A204.1 (cell line): ENCODE measurements at regions not wholly inside any gene's neighbourhood (a gene's known extent, or its start where the extent isn't known, plus 50 kb on each side); places are given as distances from the start of the nearest gene placed in this dataset.

Source experiments
- FAIRE-seq: peaks from 2 replicates; lab custom pipeline; 2012; peaks lifted over from hg19 to GRCh38; lab: Jason Lieb, UNC

DNA sequence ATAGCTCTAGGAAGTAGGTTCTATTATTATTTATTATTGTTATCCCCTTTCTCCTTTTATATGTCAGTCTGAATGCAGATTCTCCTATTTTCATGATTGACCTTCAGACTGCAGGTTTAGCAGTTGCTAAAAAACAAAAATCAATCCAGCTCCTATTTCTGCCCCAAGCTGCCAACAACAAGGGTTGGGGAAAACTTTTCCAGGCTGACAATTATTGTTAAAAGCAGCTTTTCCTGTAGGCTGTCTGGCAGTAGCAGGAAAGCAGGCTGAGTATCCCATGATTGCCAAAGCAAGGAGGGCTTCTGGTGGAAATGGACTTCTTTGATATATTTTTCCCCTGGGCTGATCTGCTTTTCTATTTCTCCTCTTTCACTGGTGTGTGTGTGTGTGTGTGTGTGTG, 78.0 kb upstream of the CTLA4 start:
- FAIRE-seq: no peak

GRCh38 chr2:203790134-203790852, 77.3 kb upstream of the CTLA4 start:
- FAIRE-seq: no peak

DNA sequence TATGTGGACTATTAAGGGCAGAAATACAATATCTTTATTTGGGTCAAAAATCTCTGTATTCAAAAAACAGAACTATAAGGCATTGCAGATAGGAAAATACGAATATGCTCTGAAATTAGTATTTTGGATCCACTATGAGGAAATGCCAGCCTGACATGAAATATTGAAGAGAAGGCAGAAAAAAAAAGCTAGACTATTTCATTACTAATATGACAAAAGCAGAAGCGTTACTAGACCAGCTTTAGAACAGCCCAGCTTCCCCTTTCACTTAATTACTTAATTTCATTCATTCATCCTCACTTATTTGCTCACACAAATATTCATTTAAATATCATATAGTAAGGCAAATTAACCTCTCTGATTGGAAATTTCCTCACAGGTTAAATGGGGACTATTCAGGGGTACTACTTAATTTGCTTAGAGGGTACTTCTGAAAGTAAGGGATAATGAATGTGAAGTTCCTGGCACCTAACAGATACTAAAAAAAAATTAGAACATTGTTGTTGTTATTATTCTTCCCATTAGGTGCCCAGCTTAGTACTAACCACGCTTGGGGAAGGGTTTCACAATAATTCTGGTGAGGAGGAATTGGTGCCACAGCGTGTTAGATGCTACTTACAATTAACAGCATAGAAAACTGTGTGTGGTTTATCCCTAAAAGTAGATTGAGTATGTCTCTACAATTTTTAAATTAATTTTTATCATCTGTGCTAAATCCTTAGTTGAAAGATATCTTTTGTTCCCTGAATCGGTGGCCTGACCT, 71.1 kb upstream of the CTLA4 start:
- no peak for FAIRE-seq

GRCh38 chr2:203797276-203797675, 70.3 kb upstream of the CTLA4 start:
- no peak for FAIRE-seq

- FAIRE-seq: no peak
Observed at GRCh38 chr2:203797712-203798111, 69.9 kb upstream of the CTLA4 start.

DNA sequence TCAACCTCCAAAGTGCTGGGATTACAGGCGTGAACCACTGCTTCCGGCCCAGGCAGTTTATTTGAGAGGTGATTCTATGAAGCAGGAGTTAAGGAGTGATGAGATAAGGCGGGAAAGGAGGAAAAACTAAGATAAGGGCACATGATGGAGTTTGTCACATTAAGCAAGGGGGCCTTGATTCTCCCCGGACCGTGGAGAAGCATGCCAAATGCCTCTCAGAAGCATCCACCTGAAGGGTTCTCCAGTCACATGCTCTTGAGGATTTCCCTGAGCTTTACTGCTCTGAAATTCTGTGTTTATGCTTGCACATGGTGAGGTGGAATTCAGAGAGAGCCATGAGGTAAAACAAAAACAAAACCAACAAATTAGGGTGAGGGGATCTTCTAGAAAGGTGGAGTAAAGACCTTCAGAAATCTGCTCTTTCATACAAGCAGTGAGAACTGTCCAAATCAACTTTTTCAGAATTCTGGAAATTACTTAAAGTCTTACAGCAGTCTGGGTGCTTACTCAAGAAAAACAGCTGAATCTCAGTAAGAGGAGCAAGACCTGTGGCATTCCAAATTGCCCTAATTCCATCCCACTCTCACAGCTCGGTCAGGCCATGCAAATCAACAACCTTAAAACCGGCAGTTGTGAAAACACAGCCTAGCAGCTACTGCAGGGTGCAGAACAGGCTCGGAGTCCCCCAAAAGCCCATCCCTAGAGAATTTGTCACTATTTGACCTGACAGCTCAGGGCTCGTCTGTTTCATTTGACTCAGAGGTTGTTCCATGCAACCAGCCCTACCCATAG, 69.1 kb upstream of the CTLA4 start:
- no peak for FAIRE-seq

GRCh38 chr2:203799908-203800307, 67.7 kb upstream of the CTLA4 start:
- no peak for FAIRE-seq

DNA sequence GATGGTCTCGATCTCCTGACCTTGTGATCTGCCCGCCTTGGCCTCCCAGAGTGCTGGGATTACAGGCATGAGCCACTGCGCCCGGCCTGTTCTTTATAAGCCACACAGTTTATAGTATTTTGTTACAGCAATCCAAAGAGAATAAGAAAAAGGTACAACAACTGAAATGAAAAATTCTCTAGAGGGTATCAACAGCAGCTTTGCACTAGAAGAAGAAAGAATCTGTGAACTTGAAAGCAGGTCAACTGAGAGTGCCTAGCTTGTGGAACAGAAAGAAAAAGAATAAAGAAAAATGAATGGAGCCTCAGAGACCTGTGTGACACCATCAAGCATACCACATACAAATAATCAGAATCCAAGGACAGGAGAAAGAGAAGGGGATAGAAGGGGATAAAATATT, 66.8 kb upstream of the CTLA4 start:
- FAIRE-seq: no peak

GRCh38 chr2:203802342-203803052, 65.1 kb upstream of the CTLA4 start:
- FAIRE-seq: no peak

DNA sequence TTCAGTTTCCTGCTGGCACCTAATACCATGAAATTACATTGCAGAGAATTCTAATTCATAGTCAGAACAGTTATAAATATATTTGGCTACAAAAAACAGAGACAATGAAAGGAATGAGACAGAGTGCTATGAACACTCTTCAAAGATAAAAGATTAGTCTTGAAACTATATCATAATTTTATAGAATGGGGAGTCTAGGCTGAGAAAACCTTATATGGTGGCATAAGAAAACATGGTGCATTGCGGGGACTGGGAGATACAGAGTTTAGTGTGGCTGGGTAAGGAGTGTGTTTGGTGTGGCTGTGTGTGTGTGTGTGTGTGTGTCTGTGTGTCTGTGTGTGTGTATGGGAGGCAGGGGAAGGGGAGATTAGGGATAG, 64.5 kb upstream of the CTLA4 start:
- no peak for FAIRE-seq

DNA sequence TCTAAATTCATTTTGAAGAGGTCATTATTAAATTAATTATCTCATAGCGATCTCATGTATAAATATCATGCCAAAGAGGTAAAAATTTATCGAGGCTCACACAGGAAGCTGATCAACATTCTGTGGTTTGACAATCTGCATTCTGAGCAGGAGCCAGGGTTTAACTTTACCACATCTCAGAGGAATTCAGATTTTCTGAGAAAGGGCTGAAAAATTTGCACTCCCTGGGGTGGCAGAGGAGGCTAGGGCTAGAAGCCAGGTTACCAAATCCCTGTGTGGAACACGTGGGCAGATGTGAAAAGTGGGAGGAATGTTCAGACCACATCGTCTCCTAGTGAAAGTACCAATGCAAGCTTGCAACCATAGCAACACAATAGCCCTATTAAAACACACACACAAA, 63.5 kb upstream of the CTLA4 start:
- FAIRE-seq: no peak

GRCh38 chr2:203804764-203805485, 62.6 kb upstream of the CTLA4 start:
- FAIRE-seq: no peak

DNA sequence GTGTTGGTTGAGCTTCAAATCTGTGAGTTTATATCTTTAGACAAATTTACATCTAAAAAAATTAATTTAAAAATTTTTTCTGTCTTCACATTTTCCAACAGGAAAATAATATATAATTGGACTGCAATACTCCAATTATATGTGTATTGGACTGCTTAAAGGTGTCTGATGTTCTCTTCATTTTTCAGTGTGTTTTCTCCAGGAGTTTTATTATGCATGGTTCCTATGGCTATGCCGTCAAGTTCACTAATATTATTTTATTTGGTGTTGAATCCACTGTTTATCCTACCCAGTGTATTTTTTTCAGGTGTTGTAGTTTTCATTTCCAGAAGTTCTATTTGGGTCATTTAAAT, 62.1 kb upstream of the CTLA4 start:
- FAIRE-seq: no peak

GRCh38 chr2:203806761-203807160, 60.8 kb upstream of the CTLA4 start:
- no peak for FAIRE-seq

GRCh38 chr2:203808046-203808750, 59.4 kb upstream of the CTLA4 start:
- FAIRE-seq: no peak

- no peak for FAIRE-seq
Observed at GRCh38 chr2:203809084-203809521, 58.5 kb upstream of the CTLA4 start.

DNA sequence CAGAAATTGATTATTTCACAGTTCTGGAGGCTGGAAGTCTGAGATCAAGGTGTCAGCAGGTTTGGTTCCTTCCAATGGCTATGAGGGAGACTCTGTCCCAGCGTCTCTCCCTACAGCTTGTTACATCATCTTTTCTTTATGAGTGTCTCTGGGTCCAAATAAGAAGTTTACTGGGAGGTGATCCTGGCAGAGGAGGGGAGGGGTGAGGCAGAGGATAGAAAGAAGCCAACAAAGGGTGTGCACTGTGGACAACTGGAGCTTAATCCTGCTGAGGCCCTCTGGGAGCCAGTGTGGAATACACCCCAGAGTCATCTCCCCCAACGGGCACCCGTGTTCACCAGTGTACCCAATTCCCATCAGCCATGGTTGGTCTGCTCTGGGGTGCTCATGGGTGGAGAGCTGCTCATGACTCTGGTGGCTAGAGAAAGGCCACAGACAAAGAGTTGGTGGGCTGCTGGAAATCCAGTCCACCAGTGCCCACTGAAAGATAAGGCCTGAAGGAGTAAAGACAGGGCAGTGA, 57.5 kb upstream of the CTLA4 start:
- FAIRE-seq: no peak

DNA sequence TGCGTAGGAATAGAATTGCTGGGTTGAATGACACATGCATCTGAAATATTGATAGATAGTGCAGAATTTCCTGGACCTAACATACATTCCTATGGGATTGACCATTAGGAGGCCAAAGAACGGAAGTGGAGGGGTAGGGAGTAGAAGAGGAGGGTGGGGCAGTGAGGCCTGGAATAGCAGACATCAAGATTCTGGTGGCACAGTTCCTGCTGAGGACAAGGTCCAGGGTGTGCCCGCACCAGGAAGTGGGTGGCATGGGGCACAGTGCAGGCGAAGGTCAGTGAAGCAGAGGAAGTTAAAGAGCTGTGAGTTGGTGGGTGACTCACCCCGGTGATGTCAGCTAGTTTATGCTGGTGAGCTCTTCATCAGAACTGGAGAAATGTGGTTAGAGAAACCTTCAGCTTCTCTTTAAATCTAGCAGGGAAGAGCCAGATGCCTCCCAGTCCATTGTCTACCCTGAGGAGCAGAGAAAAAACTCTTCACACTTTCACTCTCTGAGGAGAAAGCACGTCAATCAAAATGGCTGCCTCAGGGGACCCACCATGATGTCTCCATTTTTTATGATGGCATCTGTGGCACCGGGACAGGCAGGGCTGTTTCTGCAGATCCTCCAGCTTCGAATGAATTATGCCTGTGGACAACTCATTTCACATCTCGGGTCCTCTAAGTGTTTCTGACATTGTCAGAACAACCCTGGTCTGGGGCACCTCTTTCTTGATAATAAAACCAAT, 55.9 kb upstream of the CTLA4 start:
- FAIRE-seq: no peak

DNA sequence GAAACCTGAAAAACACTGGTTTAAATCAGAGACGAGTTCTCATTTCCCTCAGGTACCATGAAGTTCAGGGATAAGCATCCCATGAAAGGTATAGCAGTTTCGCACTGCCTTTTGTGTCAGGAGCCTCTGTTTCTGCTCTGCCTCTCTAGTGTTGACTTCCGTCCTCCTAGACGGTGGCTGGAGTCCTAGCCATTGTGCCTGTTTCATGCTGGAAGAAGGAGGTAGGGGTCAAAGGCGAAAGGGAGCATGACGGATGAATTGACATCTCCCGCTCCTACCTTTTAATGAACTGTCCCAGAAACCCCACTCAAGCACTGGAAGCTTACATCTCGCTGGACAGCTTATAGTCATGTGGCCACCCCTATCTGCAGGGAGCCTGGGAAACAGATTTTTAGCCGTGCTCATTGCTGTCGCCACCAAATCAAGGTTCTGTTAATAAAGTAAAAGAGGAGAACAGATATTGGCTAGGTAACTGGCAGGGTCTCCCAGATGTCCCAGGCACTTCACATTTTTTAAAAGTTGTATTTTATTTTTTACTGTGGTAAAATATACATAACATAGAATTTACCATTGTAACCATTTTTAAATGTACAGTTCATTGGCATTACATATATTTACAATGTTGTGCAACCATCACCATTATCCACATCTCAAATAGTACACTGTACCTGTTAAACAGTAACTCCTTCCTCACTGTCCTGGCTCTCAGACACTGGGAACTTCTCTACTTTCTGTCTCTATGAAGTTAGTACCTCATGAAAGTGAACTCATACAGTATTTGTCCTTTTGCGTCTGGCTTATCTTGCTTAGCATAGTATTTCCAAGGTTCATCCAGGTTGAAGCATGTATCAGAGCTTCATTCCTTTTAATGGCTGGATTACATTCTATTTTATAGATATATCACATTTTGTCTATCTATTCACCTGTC, 55.0 kb upstream of the CTLA4 start:
- no peak for FAIRE-seq
